ENCODE measurements at regions not wholly inside any gene's neighbourhood (a gene's known extent, or its start where the extent isn't known, plus 50 kb on each side); places are given as distances from the start of the nearest gene placed in this dataset.
"Not testable (repeated sequence)": the region's sequence is repeated elsewhere in the genome, so short reads cannot be mapped to it uniquely, and the experiment has no call there.

DNA sequence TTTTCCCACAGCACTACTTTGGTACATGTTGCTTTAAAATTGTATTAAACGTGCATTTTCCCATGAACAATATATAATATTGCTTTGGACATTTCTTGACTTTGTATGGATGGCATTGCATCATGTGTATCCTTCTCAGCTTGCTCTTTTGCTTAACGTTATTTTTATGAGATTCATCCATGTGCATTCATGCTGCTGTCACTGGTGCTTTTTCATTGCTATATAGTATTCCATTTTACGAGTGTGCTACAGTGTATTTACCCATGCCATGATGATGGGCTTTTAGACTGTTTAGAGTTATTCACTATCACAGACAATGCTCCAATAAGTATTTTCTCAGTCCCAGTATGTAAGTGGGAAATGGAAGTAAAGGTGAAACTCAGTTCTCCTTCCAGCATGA, 195.2 kb upstream of the COX10 start:
- DNase-seq, result no peak

- no peak for DNase-seq
These were observed 194.5 kb upstream of the COX10 start for GRCh38 chr17:13874817-13875216.

DNA sequence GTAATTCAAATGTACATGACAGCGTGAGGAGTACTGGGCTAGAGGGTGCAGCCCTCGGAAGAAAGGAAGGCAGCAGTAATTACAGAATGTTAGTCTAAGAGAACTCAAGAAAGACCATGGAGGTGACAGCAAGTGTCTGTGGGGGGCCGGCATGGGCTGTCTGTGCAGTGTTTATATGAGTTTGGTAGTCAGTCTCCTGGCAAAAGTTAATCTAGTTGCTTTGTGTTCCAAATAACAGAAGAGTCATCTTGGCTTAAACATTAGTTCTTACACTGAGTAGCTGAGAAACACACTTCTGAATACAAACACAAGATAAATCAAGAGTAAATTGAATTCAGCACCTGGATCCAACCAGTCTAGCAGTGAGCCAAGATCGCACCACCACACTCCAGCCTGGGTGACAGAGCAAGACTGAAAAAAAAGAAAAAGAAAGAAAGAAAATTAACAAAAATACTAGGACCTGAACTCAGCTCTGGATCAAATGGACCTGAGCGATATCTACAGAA, 189.3 kb upstream of the COX10 start:
- no peak for DNase-seq

DNA sequence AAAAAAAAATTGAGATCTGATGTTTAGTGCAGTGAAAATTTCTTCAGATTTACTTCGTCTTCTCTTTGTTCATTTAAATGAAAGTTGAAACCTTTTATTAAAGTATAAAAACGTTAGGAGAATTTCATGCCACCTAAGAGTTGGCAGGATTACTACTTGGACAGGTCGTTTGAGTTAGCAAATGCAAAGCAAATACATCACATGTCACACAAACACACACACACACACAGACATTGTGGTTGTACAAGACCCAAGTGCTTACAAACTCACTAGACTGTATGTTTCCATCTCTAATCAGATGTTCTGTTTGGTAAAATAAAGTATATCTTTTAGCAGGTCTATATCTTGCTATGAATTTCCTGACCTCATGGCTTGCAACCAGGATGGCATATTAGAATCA, 185.6 kb upstream of the COX10 start:
- DNase-seq, result no peak

- no peak for DNase-seq
These were observed 185.0 kb upstream of the COX10 start for GRCh38 chr17:13884347-13884746.

DNA sequence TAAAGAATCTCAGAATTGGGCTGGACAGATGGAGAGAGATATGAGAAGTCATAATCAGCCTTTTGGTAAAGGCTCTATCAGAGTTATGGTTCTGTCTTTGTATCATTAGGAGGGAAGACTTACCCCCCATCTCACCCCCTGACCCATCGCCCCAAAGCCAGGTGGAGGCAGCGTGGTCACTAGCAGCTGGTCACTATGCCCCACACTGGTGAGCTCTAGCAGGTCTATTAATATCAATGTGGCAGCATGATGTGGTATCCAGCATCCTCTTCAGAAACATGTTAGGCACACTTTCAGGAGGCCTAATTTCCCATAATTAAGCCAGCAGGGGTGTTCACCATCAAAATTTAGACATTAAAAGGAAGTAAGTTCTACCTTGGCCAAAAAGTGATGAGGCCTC, 183.8 kb upstream of the COX10 start:
- no peak for DNase-seq

- DNase-seq, result no peak
These were observed 183.1 kb upstream of the COX10 start for GRCh38 chr17:13885953-13886889.

GRCh38 chr17:13888056-13888609, 181.2 kb upstream of the COX10 start:
- no peak for DNase-seq

GRCh38 chr17:13908971-13909370, 160.3 kb upstream of the COX10 start:
- not testable (repeated sequence) for DNase-seq

DNA sequence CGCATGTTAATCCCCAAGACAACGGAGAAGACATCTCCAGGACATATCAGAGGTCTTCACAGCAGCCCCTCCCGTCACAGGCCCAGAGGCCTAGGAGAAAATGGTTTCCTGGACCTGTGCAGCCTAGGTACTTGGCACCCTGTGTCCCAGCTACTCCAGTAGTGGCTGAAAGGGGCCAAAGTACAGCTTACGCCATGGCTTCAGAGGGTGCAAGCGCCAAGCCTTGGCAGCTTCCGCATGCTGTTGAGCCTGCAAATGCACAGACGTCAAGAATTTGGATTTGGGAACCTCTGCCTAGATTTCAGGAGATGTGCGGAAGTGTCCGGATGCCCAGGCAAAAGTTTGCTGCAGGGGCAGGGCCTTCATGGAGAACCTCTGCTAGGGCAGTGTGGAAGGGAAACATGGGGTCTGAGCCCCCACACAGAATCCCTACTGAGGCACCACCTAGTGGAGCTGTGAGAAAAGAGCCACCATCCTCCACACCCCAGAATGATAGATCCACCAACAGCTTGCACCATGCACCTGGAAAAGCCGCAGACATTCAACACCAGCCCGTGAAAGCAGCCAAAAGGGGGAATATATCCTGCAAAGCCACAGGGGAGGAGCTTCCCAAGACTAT, 159.3 kb upstream of the COX10 start:
- DNase-seq, result no peak

DNA sequence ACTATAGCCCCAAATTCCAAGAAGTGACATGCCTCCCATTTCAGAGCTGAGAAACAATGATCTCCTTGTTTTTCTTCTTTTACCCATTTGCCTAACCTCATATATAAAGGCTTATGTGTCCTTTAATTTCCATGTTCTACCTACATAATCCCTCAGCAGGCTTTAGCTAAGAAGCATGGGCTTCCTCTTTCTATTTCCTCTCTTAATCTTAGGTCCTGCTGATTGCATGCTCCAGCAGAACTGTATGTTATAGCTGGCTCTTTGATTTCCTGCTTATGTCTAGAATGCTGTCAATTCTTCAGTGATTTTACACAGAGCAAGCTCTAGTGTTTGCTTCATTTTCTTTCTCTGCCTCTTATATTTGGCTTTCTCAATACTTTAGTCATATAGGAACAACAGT, 151.7 kb upstream of the COX10 start:
- DNase-seq, result no peak

DNA sequence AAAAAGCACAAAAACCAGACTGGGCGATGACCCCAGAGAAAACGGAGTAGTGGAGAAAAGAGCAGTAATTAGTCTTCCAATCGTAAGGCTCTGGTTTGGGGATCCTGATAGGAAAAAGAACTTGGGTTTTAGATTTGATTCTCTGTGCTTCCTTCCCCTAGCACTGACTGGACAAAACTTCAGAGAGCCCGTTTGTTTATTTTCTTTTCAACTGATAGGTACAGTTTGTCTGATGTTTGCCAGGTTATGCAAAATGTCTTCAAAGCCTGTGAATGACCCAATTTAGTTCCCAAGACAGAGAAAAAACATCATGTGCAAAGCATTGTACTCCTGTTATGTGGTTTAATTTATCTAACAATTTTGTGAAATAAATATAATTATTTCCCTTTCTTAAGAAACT, 151.1 kb upstream of the COX10 start:
- DNase-seq, result no peak

GRCh38 chr17:13919818-13920217, 149.5 kb upstream of the COX10 start:
- DNase-seq, result no peak

DNA sequence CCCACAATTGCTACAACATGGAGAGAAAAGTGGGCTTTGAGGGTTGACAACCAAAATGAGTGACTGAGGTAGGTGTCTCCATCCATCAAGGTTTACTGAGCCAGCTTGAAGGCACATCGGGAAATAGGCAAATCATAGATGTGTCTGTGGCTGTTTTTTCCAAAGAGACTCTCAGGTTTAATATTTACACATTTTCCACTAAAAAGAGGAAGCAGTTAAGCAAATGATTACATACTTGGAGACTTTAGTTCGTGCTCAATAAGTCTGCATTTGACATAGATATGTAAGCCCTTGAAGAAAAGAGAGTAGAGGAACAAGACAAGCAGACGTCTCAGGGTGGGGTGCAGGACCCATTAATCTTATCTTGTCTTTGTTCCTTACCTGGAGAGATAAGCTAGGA, 148.9 kb upstream of the COX10 start:
- DNase-seq, result no peak

DNA sequence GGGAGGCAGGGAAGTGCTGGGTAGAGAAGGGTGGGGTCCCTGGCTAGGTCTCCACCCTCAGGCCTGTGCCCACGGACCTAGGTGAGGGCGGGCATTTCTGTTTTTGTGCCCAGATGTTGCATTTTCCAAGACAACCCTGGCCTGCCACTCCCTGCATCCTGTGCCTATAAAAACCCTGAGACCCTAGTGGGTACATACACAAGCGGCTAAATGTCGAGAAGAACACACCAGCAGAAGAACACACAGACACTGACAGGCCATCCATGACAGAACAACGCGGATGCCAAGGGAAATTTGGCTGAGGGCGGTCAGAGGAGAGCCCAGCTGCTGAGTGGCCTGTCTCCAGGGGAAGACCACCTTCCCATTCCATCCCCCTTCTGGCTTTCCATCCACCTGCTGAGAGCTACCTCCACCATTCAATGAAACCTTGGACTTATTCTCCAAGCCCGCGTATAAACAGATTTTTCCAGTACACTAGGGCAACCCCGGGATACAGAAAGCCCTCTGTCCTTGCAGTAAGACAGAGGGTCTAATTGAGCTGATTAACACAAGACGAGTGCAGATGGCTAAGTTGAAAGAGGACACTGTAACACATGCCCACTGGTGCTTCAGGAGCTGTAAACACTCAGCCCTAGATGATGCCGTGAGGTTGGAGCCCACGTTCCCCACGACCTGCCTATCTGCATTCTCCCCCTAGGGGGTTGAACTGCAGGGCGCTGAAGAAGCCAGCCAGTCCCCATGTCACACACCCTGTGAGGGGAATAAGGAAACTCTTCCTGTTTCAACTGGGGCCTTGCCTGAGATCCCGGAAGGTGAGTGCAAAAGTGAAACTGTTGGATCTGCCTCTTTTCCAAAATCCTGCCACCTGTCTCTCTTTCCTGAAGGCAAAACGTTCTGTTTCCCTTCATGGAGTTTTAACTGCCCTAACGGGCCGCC, 147.2 kb upstream of the COX10 start:
- no peak for DNase-seq

- no peak for DNase-seq
These were observed 146.4 kb upstream of the COX10 start for GRCh38 chr17:13922885-13923284.

- no peak for DNase-seq
These were observed 143.7 kb upstream of the COX10 start for GRCh38 chr17:13925579-13925978.

DNA sequence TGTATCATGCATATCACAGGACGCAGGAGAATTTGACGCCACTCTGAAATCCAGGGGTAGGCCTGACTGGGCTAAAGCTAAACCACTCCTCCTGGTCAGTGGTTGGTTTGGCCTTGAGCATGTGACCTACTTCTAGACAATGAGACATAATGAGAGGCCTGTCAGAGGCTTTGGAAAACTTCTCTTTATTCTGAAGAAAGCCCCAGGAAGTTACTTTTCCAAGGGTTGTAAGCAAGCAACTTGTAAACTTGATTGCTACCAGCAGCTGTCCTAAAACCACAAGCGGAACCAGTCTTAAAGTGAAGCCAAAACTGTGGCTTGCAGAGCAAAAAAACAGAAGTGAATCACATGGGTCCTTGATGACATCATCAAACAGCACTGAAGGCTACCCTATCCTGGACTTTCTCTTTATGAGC, 138.2 kb upstream of the COX10 start:
- DNase-seq, result no peak

DNA sequence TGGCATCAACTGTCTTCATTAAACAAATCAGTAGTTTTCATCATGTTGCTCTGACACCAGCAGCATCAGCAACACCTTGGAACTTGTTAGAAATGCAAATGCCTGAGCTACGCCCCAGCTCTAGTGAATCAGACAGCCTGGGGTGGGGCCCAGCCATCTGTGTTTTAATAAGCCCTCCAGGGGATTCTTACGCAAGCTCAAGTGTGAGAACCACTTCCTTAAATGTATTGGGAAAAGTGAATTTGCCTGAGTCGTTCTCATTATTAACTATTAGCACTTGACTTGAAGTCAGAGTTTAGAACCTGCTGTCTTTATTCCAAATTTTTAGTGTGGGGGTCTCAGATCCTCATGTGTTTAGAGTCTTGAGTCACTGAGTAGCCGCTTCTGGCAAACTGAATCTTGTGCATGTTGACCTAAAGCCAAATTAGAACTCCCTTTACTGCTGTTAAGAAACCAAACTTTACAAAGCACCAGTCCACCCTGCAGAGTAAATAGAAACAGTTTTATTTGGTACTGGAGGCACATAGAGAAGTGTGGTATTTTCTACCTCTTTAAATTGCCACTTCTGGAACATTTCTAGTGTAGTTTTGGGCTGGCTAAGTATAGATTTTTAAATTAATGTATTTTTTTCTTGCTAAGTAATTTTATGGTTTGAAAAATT, 137.4 kb upstream of the COX10 start:
- no peak for DNase-seq

DNA sequence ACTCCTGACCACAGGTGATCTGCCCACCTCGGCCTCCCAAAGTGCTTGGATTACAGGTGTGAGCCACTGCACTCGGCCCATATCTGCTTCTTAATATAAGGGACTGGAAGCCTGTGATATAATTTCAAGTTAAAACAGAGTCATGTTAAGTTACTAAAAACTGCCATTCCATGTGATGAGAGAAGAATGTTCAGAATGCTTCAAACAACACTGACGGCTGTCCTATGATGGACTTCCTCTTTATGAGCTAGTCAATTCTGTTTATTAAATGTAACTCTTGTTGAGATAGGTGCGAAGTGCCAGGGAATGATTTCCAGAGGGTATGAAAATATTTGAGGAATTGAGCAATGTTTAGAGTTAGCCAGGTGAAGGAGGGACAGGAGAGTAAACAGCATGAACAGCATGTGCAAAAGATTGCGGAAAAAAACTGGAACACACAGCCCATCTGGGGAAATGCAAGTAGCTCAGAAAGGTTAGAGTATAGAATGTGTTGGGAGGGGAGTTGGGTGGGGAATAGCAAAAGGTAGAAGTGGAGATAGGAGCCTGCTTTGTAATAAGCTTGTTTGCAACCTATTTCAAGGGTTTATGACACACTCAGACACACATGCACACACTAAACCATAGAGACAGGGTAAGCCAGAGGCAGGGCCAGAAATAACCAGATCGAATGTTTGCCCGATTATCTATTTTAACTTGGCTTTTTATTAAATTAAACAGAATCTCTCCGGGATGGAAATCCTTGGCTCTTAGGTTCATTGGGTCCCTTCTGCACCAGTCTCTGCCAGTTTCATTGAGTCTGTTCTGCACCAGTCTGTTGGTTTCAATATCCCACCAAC, 135.6 kb upstream of the COX10 start:
- DNase-seq, result no peak

- no peak for DNase-seq
These were observed 130.1 kb upstream of the COX10 start for GRCh38 chr17:13939222-13939621.

All from stimulated activated CD4-positive, alpha-beta T cell treated with anti-CD3 and anti-CD28 coated beads, Interleukin-1b, Interleukin-23, amount 100 ng/mL, for 48 hours (primary cell).